HG03520 (cell line): ENCODE measurements at regions not wholly inside any gene's neighbourhood (a gene's known extent, or its start where the extent isn't known, plus 50 kb on each side); places are given as distances from the start of the nearest gene placed in this dataset.
"Not testable (repeated sequence)": the region's sequence is repeated elsewhere in the genome, so short reads cannot be mapped to it uniquely, and the experiment has no call there.

Experiments used
- ATAC-seq: cut with Tn5 transposase; IDR thresholded peaks from one replicate; pipeline ENCODE4 v1.9.1; 2021; ENCODE audit warnings: mild to moderate bottlenecking, moderate library complexity; ENCODE audit not compliant: unreplicated experiment

- ATAC-seq = no peak
Observed at GRCh38 chr2:187206471-187206870, 241.6 kb downstream of the CALCRL start.

DNA sequence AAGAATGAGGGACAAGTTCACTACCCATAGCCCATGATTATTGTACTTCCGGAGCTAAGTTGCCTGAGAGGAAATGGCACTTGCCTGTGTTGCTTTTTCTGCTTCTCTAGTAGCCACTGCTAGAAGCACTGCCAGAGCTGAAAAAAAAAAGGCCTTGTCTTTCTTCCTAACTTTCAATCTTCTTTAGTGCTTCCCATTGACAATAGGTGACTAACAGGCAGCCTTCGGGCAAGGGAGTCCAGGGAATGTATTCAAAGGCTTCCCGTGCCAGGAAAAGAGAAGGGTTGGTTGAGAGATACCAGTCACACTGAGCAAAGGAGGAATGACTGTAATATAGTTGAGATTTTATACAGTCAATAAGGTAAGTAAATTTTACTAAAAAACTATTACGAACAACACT is 242.0 kb downstream of the CALCRL start:
- ATAC-seq = no peak

DNA sequence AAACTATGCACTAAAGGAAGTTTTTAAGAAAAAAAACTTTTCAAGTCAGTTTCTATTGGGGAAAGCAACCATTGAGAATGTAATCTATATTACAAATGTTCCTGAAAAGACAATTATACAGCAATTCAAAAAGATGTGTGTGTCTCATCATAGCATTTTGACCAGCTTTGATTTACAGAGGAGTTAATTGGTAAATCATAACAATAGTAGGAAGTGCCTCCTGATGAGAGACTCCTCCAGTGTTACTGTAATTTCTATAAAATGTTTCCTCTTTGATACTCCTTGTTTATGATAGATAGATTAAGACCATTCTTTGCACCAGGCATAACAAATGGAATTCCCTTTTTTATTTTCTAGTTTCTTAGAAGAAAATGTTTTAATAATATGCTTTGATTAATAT is 249.9 kb downstream of the CALCRL start:
- ATAC-seq = no peak

DNA sequence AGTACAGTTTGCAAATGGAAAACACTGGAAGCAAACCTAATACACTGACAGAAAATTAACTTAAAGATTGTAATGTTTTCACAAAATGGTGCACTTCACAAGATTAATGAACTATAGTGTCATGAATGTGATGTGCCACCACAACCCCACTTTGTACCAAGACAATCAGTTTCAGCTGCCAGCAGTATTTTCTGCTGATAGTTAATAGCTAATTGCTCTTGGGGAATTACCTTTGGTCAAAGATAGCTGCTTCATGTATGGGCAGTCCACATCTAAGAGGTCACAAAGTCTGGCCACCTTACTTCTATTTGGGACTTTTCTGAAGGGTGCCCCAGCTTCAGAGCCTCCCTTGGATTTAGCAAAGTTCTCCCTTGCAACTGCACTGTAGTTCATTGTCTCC is 254.0 kb downstream of the CALCRL start:
- peak; percentile 73 for ATAC-seq

DNA sequence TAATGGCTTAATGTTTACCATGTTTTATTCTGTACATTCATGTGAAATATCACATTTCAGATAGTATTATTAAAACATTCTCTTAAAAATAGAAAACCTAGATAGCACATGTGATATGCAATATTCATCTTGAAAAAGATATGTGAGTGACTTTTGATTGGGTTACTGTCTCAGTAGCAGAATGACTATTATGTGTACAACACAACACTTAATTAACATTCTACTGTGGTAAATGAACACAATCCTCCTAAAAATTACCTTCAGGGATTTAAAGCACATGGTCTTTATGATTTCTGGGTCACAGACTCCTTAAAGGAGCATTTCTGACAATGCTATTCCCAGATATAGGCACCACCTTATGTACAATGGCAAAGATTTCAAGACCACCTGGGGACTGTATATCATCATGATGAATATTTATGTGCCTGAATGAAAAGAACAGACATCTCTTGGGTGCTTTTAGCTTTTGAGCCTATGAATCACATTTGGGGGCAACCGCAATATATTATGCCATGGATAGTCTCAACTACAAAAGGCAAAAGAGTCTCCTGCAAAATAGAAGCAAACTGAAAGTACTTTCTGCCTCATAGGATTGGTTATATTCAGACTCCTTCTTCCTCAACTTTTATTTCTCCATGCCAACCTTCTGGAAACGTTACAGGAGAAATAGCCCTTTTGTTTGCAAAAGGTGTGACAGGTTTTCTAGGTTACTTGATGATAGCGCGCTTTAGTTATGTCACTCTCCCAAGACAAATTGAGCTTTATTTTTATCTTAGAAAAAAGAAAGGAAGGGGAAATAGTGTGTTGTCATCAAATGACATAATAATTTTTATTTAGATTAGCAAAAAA is 259.0 kb downstream of the CALCRL start:
- ATAC-seq = no peak

- ATAC-seq = no peak
Observed at GRCh38 chr2:187187519-187187918, 260.5 kb downstream of the CALCRL start.

DNA sequence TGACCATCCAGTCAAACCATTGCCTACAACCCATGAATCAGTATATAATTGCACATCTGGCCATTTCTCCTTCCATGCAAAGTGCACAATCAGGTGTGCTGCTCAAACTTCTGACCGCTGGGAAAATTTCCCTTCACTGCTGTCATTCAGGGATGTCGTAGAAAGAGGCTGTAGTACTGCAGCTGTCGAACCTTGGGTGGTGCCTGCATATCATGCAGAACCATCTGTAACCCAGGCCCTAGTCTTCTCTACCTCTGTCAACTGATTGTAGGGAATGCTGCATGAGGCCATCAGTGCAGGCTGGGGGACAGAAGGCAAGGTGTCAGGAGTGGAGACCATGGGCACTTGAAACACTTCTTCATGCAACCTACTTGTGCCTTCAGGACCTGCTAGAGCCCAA is 267.5 kb downstream of the CALCRL start:
- ATAC-seq = no peak

- ATAC-seq = not testable (repeated sequence)
Observed at GRCh38 chr2:187178876-187179275, 269.2 kb downstream of the CALCRL start.

DNA sequence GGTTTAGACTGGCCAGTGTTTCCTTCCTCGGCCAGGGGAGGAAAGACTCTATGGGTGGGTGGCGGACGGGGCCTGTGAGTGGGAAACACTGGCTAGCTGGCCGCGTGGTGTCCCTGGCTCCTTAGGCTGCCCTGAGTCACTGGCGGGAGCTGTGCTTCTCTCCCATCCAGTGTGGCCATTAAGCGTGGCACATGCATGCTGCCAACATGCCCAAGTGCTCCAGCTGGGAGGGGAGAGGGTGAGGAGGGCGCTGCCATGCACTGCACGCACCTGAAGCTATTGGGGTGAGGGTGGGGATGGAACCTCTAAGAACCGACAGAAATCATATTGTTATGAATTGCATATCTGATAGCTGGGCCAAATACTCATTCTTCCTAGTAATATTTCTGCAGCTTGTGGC is 270.8 kb downstream of the CALCRL start:
- no peak for ATAC-seq

GRCh38 chr2:187174582-187174981 is 273.5 kb downstream of the CALCRL start:
- ATAC-seq = no peak

GRCh38 chr2:187171318-187171717 is 276.7 kb downstream of the CALCRL start:
- no peak for ATAC-seq

- no peak for ATAC-seq
Observed at GRCh38 chr2:187169864-187170263, 278.2 kb downstream of the CALCRL start.

GRCh38 chr2:187168720-187169713 is 279.0 kb downstream of the CALCRL start:
- ATAC-seq = peak; percentile 65

DNA sequence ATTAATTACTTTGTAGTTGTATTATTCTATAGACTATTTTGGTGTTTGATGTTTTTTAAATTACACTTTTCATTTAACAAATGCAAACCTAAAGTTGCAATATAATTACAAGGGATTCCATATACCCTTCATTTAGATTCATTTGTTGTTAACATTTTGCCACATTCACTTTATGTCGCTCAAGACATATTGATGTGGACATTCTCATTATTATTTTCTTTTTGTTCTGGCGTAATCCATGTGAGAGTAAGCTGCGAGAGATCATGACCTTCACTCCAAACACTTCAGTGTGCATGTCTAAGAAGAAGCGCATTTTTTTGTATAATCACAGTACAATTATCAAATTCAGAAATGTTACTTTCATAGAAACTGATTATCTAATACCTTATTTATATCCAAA is 280.6 kb downstream of the CALCRL start:
- no peak for ATAC-seq

GRCh38 chr2:187165936-187166610 is 282.0 kb downstream of the CALCRL start:
- ATAC-seq = no peak

GRCh38 chr2:187158452-187158851 is 289.6 kb downstream of the CALCRL start:
- no peak for ATAC-seq

GRCh38 chr2:187157046-187157445 is 291.0 kb downstream of the CALCRL start:
- no peak for ATAC-seq

DNA sequence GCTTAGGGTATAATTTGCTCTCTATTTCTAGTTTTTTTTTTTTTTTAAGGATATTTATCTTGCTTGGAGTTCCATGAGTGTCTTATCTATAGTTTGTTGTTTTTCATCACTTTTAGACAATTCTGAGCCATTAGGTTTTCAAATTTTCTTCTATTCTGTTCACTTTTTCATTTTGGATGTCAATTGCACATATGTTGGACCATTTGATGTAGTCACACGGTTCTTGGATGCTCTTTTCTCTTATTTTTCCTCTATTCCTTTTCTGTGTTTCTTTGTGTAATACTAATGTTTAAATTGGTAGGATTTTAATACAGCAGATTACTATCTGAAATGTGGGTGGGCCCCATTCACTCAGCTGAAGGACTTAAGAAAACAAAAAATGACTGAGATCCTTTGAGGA is 292.6 kb downstream of the CALCRL start:
- no peak for ATAC-seq

- no peak for ATAC-seq
Observed at GRCh38 chr2:187150670-187151069, 297.4 kb downstream of the CALCRL start.

GRCh38 chr2:187148059-187148714 is 299.2 kb upstream of the ZSWIM2 start:
- ATAC-seq = peak; percentile 43

DNA sequence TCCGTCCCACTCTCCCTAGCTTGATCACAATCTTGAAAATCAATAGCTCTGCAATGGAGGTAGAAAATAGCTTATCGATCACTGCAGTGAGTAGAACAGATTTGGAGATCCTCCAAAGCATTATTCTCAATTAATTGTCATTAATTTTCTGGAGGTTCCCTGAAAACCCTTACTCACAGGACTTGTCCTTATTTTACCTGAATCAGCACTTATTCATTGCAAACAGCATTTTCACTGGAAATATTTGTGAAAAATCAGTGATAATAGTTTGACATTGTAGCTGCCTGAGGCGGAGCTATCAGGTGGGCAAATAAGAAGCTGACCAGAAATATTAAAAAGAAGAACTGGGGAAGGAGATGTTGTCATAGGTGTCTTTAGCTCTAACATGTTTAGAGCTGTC is 294.6 kb upstream of the ZSWIM2 start:
- no peak for ATAC-seq
